HepG2 (cell line): ENCODE measurements at regions not wholly inside any gene's neighbourhood (a gene's known extent, or its start where the extent isn't known, plus 50 kb on each side); places are given as distances from the start of the nearest gene placed in this dataset.

Source experiments
- AFF4 ChIP-seq: sonication (generic); formaldehyde crosslinking; IDR thresholded peaks from 2 replicates; pipeline ENCODE4 v1.4.0; 2020; ENCODE audit warnings: missing genetic modification reagents
- CBX2 ChIP-seq, 2 experiments: fragments of 200-600 bp in 1 of 2; sonication (generic); formaldehyde crosslinking in 1 of 2; IDR thresholded peaks; 2 replicates each; pipeline versions ENCODE4 v1.7.0 to v1.8.1; 2018 to 2022; ENCODE audit warnings: low read depth in 2 of 2, low read length in 1 of 2, mild to moderate bottlenecking in 1 of 2, missing genetic modification reagents in 1 of 2
- DMAP1 ChIP-seq: IDR thresholded peaks from 2 replicates; pipeline ENCODE4 v1.6.1; 2016
- ETV6 ChIP-seq: sonication (generic); formaldehyde crosslinking; conservative IDR thresholded peaks from 2 replicates; pipeline ENCODE4 v1.4.0; 2020; ENCODE audit warnings: missing genetic modification reagents
- JARID2 ChIP-seq: sonication (generic); formaldehyde crosslinking; IDR thresholded peaks from 2 replicates; pipeline ENCODE4 v1.8.1; 2023; ENCODE audit warnings: missing genetic modification reagents, inconsistent platforms; ENCODE audit not compliant: insufficient replicate concordance
- KAT8 ChIP-seq: IDR thresholded peaks from 2 replicates; pipeline ENCODE4 v1.6.1; 2016; ENCODE audit warnings: missing genetic modification reagents, missing compliant biosample characterization
- NFIC ChIP-seq: IDR thresholded peaks from 2 replicates; pipeline ENCODE4 v1.6.1; 2012; ENCODE audit warnings: mild to moderate bottlenecking, low read length, inconsistent platforms
- PHF5A ChIP-seq: IDR thresholded peaks from one replicate; pipeline ENCODE4 v1.6.1; 2018; ENCODE audit warnings: low read depth, missing genetic modification reagents; ENCODE audit not compliant: unreplicated experiment
- RELA ChIP-seq: sonication (generic); formaldehyde crosslinking; IDR thresholded peaks from 2 replicates; pipeline ENCODE4 v1.4.0; 2020; ENCODE audit warnings: missing genetic modification reagents
- RXRA ChIP-seq: sonication (generic); formaldehyde crosslinking; IDR thresholded peaks from 2 replicates; pipeline ENCODE4 v1.5.1; 2020; ENCODE audit warnings: missing genetic modification reagents
- SIN3B ChIP-seq: fragments of 150-350 bp; IDR thresholded peaks from 2 replicates; pipeline ENCODE4 v1.6.1; 2014; ENCODE audit warnings: low read length
- SRSF1 ChIP-seq: fragments of 200-400 bp; formaldehyde crosslinking; optimal IDR thresholded peaks from 2 replicates; pipeline ENCODE3; 2017; ENCODE audit warnings: mild to moderate bottlenecking, low read depth, low read length, moderate library complexity
- ZBTB7A ChIP-seq: sonication (generic); formaldehyde crosslinking; IDR thresholded peaks from 2 replicates; pipeline ENCODE4 v1.8.0; 2022; ENCODE audit warnings: mild to moderate bottlenecking, missing genetic modification reagents
- ZFP36L1 ChIP-seq: sonication (generic); formaldehyde crosslinking; IDR thresholded peaks from 2 replicates; pipeline ENCODE4 v1.8.0; 2022; ENCODE audit warnings: mild to moderate bottlenecking, missing genetic modification reagents, moderate library complexity
- ZFP82 ChIP-seq: sonication (generic); formaldehyde crosslinking; IDR thresholded peaks from 2 replicates; pipeline ENCODE4 v1.5.1; 2020; ENCODE audit warnings: mild to moderate bottlenecking, missing genetic modification reagents, borderline replicate concordance
- ZNF513 ChIP-seq: sonication (generic); formaldehyde crosslinking; conservative IDR thresholded peaks from 2 replicates; pipeline ENCODE4 v1.5.0; 2020; ENCODE audit warnings: missing genetic modification reagents
- ZNF570 ChIP-seq: sonication (generic); formaldehyde crosslinking; IDR thresholded peaks from 2 replicates; pipeline ENCODE4 v1.4.0; 2020; ENCODE audit warnings: mild to moderate bottlenecking, missing genetic modification reagents, borderline replicate concordance
- ZNF644 ChIP-seq: IDR thresholded peaks from 2 replicates; pipeline ENCODE4 v1.6.1; 2016; ENCODE audit warnings: low read depth
- ZNF678 ChIP-seq: sonication (generic); formaldehyde crosslinking; IDR thresholded peaks from 2 replicates; pipeline ENCODE4 v1.4.0; 2020; ENCODE audit warnings: mild to moderate bottlenecking, missing genetic modification reagents
- ZNF772 ChIP-seq: sonication (generic); formaldehyde crosslinking; IDR thresholded peaks from 2 replicates; pipeline ENCODE4 v1.5.0; 2020; ENCODE audit warnings: mild to moderate bottlenecking, missing genetic modification reagents
- TF ChIP-seq, protein P1 (sequence below): sonication (generic); formaldehyde crosslinking; IDR thresholded peaks from 2 replicates; pipeline ENCODE4 v1.8.1; 2022; ENCODE audit warnings: mild to moderate bottlenecking, missing genetic modification reagents

DNA sequence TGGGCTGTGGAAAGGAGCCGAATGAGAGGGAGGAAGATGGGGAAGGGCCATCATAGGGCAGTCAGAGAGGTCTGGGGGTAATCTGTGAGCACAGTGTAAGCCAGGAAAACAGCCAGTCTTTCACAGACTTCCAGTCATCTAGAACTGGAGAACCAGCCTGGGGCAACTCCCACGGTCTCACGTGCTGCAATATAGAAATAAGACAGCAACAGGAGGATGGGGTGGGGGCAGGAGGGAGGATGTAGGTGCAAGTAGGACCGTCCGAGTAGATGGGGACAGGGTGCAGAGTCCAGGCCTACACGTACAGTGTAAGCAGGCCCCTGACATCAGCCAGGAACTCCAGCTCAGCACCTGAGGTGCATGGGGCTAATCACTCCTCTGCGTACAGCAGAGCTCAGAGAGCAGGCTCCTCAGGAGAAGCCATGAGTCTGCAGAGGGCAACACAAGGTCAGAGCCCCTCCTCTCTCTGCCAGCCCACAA is 58.2 kb upstream of the TNFAIP3 start (continued):
- TF ChIP-seq AFF4 (CRISPR knock-in tag) (no peak), ZBTB7A (CRISPR knock-in tag) (peak; percentile 70; the same call in 1 of the 2 replicates), ETV6 (CRISPR knock-in tag) (no peak), ZFP36L1 (CRISPR knock-in tag) (no peak), ZNF772 (CRISPR knock-in tag) (peak; percentile 67; the same call in 1 of the 2 replicates), KAT8 (CRISPR knock-in tag) (no peak), NFIC (no peak), ZNF678 (CRISPR knock-in tag) (no peak), RELA (0 out of 2 replicates have a peak, but pooled peaks have one; percentile 24), ZNF644 (CRISPR knock-in tag) (0 out of 2 replicates have a peak, but pooled peaks have one; percentile 27), ZFP82 (CRISPR knock-in tag) (no peak), CBX2 (IDR thresholded peaks at IDR 0.05; ENCODE audit: low read depth, low read length) (no peak), CBX2 (CRISPR knock-in tag; IDR thresholded peaks at IDR 0.05; ENCODE audit: low read depth) (no peak), SIN3B (no peak), ZNF513 (CRISPR knock-in tag) (no peak), PHF5A (CRISPR knock-in tag) (no peak), RXRA (peak; percentile 75), SRSF1 (peak; percentile 34), ZNF570 (CRISPR knock-in tag) (no peak), JARID2 (CRISPR knock-in tag) (no peak), DMAP1 (CRISPR knock-in tag) (no peak)
- TF ChIP-seq, protein P1, sequence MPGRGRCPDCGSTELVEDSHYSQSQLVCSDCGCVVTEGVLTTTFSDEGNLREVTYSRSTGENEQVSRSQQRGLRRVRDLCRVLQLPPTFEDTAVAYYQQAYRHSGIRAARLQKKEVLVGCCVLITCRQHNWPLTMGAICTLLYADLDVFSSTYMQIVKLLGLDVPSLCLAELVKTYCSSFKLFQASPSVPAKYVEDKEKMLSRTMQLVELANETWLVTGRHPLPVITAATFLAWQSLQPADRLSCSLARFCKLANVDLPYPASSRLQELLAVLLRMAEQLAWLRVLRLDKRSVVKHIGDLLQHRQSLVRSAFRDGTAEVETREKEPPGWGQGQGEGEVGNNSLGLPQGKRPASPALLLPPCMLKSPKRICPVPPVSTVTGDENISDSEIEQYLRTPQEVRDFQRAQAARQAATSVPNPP (CRISPR knock-in tag): no peak
